OCI-LY7 (cell line): ENCODE measurements at regions not wholly inside any gene's neighbourhood (a gene's known extent, or its start where the extent isn't known, plus 50 kb on each side); places are given as distances from the start of the nearest gene placed in this dataset.

ENCODE experiments used
- EZH2phosphoT487 ChIP-seq: fragments of 200-600 bp; sonication (generic); IDR thresholded peaks from 2 replicates; pipeline ENCODE4 v1.6.1; 2018; ENCODE audit warnings: low read depth, borderline replicate concordance, mild to moderate bottlenecking, mixed run types, antibody characterized with exemption, low read length, moderate library complexity, mixed read lengths
- TF ChIP-seq, protein P1 (sequence below): fragments of 200-600 bp; sonication (generic); conservative IDR thresholded peaks from 2 replicates; pipeline ENCODE4 v1.5.1; 2014; ENCODE audit warnings: mild to moderate bottlenecking, antibody characterized with exemption, low read length, moderate library complexity, mixed read lengths

- TF ChIP-seq, protein P1, sequence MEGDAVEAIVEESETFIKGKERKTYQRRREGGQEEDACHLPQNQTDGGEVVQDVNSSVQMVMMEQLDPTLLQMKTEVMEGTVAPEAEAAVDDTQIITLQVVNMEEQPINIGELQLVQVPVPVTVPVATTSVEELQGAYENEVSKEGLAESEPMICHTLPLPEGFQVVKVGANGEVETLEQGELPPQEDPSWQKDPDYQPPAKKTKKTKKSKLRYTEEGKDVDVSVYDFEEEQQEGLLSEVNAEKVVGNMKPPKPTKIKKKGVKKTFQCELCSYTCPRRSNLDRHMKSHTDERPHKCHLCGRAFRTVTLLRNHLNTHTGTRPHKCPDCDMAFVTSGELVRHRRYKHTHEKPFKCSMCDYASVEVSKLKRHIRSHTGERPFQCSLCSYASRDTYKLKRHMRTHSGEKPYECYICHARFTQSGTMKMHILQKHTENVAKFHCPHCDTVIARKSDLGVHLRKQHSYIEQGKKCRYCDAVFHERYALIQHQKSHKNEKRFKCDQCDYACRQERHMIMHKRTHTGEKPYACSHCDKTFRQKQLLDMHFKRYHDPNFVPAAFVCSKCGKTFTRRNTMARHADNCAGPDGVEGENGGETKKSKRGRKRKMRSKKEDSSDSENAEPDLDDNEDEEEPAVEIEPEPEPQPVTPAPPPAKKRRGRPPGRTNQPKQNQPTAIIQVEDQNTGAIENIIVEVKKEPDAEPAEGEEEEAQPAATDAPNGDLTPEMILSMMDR = no peak
- TF ChIP-seq EZH2phosphoT487 = no peak
Measured at GRCh38 chrY:7289889-7290833, 378.6 kb upstream of the AMELY start.
